GM21717 (cell line): ENCODE measurements at regions not wholly inside any gene's neighbourhood (a gene's known extent, or its start where the extent isn't known, plus 50 kb on each side); places are given as distances from the start of the nearest gene placed in this dataset.

ENCODE experiments used
- ATAC-seq: cut with Tn5 transposase; IDR thresholded peaks from one replicate; pipeline ENCODE4 v1.9.1; 2021; ENCODE audit warnings: mild to moderate bottlenecking, moderate library complexity; ENCODE audit not compliant: unreplicated experiment

DNA sequence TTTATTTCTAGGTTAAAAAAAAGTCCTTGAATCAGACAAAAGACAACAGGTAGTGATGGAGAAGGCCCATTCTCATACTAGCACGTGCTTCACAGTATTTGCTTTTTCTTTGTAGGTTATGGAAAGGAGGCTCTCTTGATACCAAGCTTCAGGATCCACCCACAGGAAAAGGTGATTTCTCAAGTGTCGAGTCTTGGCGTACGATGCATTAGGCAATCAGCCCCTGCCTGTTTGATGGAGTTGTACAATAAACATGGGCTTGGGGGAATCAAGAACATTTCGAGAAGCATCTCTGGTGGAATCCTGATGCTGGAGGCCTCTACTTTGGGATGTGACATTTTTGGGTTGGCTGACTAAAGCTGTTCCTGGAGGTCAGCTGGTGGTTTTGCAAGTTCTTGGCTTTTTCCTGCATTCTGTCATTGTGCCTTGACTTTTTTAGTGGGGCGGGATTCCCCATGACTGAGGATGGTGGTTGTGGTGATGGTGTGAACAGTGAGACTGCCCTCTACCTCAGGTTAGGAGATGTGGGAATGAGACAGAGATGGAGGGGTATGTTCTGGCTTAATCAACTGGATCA is 231.5 kb upstream of the SPRED2 start:
- no peak for ATAC-seq

DNA sequence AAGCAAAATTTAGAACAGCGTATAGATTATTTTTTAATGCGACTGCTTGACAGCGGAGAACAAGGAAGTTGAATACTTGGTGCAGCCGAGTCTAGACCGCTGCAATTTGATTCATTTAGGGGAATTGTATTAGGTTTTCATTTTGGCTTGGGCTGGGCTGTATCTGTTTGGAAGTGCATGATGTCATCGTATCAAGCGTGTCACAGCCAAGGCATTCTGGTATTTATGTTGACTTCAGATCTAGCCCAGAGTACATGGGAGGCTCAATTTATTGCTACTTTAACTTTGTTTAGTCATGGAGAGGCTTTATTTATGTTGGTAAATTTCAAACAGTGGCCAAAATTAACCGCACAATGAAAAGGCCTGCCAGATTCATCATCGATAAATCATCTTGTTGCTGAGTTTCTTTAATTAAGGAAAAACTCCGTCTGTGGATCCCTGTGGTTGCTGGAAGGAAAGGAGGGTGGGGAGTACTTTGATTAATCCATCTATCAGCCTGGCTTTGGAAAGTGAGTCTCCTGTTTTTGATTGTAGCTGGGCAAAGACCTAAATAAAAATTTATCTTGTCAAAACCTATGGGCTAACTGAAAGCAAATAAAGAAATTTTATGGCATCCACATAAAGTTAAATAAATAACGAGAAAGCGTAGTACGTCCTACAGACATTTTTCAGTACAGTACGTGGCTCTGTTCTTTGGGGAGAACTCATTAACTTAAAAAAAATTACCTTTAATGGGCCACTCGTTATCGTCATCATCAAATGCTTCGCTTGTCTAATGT is 230.4 kb upstream of the SPRED2 start:
- no peak for ATAC-seq

DNA sequence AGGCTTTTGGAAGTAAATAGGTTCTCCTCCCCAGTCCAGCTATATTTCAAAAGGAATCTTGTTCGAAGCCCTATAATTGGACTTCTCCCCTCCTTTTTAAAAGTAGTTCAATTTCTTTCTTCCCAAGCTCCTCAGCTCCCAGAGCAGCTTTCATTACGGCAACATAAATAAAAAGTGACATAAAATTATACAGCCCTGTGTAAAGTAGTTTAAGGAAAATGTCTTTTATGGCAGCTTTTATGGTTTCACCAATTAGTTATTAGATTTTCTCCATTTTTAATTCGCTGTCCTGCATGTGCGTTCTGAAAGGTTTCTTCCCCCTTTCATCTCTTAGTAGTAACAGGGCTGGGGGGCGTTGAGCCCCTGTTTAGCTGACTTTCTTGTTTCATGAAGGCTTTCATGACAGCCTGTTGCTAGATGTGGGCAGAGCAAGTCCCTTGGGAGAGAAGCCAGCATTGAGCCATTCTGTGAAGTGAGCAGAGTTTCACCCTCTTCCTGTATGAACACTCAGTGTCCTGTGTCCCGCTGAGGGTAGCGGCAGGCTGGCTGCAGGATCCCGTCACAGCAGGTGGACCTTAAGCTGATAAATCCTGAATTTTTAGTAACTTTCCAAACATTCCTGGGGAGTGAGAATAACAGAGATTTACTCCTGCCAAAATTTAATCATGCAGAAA is 229.7 kb upstream of the SPRED2 start:
- ATAC-seq = no peak

DNA sequence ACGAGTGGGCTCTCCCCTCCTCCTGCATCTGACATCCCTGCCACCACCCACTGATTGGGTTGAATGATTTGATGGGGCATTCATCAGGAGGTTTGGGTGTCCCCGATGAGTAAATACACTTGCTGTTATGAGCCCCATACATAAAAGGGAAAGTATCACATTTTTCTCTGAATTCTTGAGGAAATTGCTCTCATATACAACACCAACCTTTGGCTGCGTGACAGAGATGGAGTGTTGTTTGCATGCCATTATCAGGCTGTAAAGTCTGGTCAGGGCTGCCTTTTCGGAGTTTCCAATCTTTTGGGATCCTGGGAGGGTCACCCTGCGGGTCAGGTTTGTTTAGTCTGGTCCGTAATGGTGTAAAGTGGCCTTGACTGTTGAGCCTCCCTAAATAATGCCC is 227.9 kb upstream of the SPRED2 start:
- ATAC-seq = no peak

DNA sequence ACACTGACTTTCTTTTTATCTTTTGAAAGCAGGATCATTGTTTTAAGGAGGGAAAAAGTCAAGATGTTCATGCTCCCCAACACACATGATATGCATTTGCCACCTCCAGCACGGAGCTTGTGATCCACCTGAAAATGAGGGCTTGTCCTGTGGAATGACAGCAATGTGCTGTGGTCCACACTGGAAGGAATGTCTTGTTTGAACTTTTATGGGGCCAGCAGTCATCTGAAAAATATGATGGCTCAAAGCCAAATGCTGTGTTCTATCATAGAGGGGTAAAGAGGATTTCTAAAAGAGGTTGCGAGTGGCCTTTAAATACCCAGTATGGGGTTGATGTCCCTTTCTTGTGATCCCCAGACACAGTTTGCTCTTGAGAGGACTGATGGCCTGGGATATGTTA is 226.5 kb upstream of the SPRED2 start:
- ATAC-seq = no peak

DNA sequence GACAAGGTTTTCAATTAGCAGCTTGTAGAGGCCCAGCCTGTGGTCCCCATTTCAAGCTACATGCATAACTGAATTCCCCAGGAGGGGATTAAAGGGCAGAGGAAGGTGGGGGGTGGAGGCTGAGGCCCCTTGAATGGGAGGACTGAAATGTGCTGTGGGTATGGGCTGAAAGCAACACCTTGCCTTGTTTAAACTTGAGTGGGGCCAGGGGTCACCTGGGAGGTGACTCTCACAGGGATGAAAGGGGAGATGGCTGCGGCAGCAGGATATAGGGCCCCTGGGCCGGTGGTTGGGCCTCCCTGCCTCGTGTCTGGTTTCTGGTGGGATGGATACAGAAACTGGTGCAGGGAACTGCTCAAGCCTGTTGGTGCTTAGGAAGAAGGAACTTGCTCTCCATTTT is 225.9 kb upstream of the SPRED2 start:
- ATAC-seq = no peak

DNA sequence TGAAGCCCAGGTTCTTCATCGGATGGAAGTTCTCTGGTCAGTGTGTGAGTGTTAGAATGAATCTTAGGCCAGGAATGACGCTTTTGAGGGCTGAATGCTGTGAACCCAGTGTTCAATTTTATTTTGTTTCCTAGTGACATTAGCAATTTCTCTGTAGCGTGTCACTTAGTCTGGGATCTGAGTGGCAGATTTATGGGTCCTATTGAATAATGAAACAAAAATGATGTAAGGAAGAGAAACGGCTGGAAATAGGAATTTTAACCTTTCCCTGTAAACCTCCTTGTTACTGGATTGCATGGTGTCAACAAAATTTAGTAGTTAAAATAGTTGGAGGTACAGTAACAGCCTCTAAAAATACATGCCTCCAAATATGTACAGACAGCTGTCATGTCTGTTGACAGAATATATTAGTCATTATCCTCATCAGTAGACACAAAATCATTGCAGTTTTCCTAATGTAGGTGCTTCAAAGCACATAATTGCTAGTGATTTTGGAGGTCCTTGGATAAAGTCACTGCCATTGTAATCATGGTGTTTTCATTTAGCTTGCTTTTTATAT is 223.8 kb upstream of the SPRED2 start:
- no peak for ATAC-seq

DNA sequence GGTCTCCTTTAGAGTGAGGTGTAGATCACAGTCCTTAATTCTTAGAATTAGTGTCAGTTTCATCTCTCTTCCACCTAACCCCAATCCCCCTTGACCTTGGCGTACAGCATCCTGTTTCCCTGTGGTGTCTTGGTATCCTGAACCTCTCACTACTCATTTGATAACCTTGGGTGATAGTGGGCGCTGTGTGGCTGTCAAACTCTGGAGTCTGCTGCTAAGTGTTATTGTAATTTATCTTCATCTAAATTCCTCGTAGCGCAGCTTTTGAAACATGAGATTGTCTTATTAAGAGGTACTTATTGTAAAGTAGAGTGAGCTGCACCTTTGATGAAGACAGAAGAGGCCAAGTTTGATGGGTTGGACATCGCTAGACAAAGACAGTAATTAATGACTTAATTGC is 222.6 kb upstream of the SPRED2 start:
- ATAC-seq = no peak

DNA sequence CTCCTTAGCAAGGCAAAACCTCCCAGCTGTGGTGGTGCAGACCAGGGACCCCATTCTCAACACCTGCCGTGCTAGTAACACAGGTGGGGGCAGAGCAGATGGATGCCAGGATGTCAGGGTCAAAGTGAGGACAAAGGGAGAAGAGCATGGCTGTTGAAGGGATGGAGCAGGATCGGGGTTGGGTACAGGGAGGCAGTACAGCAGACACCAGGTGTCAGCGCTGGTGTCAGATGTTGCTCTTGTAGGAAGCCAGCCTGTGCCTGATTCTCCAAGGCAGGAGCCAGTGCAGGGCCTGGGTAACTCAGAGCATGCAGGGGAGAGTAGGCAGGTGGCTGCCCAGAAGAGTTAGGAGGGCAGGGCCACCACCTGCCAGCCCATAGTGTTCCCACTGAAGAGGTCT is 222.1 kb upstream of the SPRED2 start:
- no peak for ATAC-seq

DNA sequence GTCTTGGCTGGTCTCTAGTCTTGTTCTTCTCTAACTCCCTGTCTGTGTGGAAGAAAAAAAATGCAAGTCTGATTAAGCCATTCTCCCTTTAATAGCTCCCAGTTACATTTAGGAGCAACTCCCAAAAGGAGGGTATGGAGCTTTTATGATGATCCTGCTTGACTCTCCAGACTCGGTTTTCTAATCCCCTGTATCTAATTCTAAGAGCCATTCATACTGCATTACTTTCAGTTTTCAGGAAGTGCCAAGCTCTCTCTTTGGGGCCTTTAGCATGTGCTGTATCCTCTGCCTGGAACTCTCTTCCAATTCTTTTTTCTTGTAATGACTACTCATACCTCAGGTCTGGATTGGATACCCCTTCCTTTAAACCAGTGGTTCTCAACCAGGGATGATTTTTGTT is 219.7 kb upstream of the SPRED2 start:
- ATAC-seq = no peak

DNA sequence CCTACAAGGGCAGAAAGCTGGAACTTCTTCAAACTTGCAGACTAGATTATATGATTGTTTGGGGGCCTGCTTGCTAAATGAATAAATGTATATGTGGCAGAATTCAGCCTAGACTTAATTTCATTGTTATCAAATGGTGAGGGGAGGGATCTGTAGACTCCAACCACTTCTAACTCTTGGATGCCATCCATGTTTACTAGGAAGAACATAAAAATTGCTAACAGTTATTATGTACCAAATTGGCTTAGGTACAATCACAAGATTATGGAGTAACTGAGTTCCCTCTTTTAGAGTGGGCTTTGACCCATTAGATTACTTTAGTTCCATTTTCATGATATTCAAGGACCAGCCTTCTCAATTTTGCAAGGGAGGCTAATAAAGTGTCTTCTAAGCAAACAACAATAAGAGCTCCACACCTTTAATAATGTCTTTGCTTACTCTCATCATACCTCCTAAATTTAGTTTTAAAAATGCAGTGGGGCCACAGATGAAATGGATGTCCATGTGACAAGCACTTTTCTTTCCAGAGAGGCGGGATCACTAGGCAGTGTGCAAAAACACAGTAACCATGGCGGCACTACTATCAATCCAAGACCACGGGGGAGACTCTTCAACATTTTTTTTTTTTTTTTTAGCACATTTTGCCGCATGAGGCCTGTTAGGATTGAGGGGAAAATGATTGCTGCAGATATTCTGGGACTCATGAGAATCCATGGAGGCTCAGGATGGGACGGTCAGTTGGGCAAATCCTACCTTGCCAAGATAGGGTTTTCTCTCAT is 217.6 kb upstream of the SPRED2 start:
- no peak for ATAC-seq

DNA sequence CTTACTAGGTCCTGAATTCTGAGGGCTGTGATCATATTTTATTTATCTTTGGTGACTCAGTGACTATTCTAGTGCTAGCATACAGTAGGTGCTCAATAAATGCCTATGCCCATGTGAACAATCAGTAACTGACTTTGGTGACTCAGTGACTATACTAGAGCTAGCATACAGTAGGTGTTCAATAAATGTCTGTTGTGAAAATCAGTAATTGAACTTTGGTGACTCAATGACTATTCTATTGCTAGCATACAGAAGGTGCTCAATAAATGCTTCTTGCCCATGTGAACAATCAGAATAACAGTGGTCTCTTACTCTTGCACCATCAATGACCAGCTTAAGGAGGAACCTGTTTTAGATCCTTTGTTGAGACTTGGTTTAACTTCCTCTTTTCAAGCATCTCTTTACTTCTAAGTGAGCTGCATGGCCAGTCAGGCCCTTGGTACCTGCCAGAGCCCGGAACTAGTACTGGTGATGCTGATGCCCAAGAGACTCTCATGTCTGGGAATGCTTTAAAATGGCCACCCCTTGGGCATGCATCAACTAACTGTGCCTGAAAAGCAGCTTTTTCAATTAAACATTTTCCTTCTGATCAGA is 214.9 kb upstream of the SPRED2 start:
- no peak for ATAC-seq

DNA sequence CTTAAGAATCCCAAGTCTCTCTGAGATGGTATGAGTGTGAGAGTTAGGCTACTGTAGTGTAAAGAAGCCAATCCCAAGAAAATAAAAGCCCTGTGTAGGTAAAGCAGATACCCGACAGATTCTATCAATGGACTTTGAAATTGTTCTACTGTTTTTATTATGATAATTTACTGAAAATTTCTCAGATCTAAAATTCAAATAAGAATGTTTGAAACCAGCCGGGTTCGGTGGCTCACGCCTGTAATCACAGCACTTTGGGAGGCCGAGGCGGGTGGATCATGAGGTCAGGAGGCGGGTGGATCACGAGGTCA is 208.3 kb upstream of the SPRED2 start:
- ATAC-seq = no peak

DNA sequence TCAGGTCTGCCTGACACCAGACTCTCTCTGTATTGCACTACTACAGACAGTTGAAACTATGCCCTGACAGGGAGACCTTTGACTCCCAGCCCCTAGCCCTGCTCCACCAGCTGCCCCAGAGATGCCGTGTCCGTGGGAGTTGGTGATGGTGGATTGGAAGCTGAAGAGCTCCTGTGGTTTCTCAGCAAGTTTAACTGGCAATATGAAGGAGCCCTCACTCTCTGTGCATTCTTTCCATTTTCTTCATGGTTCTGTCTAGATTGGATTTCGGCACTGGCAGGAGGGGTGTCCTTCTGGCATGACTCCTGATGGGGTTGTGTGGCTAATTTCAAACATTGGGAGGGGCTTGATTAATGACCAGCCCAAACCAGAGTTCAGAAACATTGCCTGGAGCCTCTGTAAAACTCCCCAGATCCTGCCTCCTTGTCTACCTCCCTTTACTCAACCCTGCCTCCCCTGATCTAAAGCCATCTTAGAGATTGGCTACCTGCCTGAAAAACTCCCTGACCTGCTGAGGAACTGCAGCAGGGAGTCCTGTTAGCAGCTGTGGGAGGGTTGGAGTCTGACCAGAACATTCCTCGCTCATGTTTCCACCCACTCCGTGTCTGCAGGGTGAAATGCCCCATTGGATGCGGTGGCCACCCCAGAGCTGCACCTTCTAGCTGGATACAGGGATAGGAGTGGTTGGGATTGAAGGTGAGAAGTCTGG is 206.9 kb upstream of the SPRED2 start:
- no peak for ATAC-seq

DNA sequence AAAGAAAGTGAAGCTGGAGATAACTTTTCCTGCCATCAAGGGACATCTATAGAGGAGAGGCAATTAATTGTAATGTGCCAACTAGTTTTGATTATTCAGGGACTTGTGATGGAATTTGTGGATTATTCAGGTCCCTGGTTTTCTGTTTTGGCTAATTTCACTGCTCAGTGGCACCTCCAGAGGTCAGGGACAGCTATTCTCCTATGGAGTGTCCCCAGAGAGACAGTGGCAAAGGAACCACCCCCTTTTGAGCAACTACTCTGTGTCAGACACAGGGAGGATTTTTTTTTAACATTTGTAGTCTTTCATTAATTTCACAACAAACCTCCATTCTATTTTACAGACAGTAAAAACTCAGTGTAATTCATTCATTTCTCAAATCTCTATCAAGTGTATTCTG is 206.0 kb upstream of the SPRED2 start:
- ATAC-seq = no peak

DNA sequence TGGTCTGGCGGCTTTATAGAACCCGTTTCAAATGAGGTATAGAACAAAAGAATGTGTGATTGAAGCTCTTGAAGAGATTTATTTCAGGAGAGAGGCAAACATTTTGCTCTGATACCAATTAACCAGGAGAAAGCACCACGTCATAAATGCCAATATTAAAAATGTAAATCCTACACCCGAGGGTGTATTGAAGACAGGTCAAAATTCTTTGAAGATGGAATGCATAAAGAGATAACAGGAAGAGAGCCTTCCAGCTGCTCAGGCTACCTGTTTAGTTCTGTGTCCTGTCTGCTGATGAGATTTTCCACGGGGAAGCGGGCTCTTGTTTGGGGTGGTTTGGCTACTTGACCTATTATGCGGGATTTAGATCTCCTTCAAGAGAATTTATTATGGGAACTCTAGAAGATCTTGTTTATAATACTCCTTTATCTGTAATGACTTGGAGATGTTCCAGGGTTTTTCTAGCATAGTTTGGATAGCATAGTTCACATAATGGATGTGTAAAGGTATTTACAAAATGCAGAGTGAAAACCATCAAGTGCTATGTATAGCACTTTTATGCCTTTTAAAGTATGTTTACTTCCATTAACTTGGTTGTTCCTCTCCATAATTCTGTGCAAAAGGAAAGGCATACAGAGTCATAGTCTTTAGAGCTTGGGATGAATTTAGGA is 204.5 kb upstream of the SPRED2 start:
- ATAC-seq = no peak

DNA sequence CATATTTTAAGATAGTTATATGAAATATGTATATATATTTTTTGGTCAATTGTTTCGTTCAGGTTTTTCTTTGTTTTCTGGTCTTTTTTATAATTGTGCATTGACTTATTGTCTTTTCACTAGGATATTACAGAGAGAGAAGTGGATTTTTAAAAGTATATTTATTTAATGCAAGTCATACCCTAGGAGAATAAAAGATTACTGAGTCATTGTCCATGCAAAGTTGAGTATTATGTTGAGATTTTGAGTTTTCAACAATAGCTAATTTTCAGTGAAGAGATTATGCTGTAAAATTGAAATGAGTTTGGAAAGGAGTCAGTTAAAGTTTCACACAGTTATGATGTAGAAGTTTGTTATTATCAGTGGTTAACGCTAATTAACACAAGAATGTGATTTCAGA is 203.6 kb upstream of the SPRED2 start:
- no peak for ATAC-seq

DNA sequence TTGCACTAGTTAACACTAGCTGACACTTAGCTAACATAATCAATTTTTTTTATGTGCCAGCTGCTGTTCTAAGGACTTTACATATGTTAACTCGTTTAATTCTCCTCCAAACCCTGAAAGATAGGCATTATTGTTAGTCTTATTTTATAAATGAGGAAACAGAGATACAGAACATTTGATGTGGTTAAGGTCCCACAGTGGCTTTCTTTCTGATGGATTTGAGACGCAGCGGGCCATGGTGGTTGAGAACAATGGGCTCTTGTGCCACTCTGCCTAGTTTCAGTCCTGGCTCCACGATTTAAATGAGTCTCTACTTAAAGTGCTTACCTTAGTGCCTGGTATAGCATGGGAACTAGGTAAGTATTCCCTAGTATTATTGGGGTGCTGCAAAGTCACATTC is 201.9 kb upstream of the SPRED2 start:
- no peak for ATAC-seq

DNA sequence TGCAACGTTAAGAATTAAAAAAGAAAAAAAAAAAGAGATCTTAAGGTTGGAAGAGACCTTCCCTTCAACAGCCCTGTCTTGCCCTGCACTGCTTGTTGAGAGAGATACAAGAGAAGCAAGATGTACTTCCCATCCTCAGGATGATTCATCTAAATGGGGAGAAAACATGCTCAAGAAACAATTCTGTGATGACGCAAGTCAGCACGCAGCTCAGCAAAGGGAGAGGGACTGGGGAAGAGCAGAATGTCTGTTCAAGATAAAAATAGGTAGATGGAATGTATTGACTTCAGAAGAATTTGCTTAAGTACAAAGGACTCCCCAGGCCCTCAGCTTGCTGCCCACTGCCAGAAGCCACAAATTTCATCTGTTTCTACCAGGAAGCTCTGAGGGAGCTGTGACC is 198.2 kb upstream of the SPRED2 start:
- ATAC-seq = no peak

DNA sequence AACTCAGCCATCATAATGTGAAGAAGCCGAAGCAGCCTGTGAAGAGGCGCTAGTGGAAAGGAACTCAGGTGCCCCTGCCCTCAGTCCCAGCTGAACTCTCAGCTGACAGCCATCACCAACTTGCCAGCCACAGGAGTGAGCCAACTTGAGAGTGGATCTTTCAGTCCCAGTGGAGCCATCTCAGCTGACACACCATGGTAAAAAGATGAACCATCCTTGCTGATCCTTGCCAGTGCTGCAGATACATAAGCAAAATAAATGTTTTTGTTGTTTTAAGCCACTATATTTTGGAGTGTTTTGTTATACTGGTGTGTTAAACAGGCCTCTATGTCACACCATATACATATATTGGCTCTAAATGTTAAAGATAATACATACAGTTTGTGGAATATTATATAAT is 195.8 kb upstream of the SPRED2 start:
- no peak for ATAC-seq
